ENCODE measurements at regions not wholly inside any gene's neighbourhood (a gene's known extent, or its start where the extent isn't known, plus 50 kb on each side); places are given as distances from the start of the nearest gene placed in this dataset.

- Histone ChIP-seq H4K91ac (replicated peaks; ENCODE audit: insufficient read length, low read length) (no peak overlapping the region), H4K20me1 (replicated peaks in 1 of 2; ENCODE audit: control insufficient read depth in 1 of 2, insufficient read depth in 2 of 2, low read length in 2 of 2) (no peaks in the 10 kb centered on the region), H3K56ac (replicated peaks; ENCODE audit: insufficient read length, low read depth, low read length) (no peak overlapping the region), H2BK20ac (ENCODE audit: low read length) (no peak overlapping the region), H3K23me2 (ENCODE audit: low read depth, low read length) (no peaks in the 10 kb centered on the region; the same call in 1 of the 2 replicates), H2BK12ac (ENCODE audit: low read depth, low read length) (no peak overlapping the region), H3K79me2 (ENCODE audit: control insufficient read depth in 1 of 2, insufficient read depth in 2 of 2, low read length in 2 of 2) (no peaks in the 10 kb centered on the region), H2AFZ (ENCODE audit: low read length) (no peak overlapping the region), H3K36me3 (ENCODE audit: control insufficient read depth in 2 of 4, insufficient read depth in 4 of 4, low read length in 3 of 4) (no peaks in the 10 kb centered on the region), H4K8ac (ENCODE audit: extremely low read depth, insufficient read depth, low read length) (no peak overlapping the region), H3K79me1 (ENCODE audit: low read depth, low read length) (no peaks in the 10 kb centered on the region), H3K9me3 (ENCODE audit: insufficient read depth in 2 of 2, low read depth in 1 of 2, low read length in 1 of 2) (no peaks in the 10 kb centered on the region), H3K23ac (ENCODE audit: insufficient read length) (no peak overlapping the region), H3K4ac (replicated peaks; ENCODE audit: insufficient read length, low read depth, low read length) (no peak overlapping the region), H2BK5ac (ENCODE audit: low read depth, low read length) (no peak overlapping the region), H3K4me2 (ENCODE audit: insufficient read depth in 1 of 2, low read depth in 2 of 2, low read length in 2 of 2) (no peak overlapping the region), H2AK5ac (ENCODE audit: low read depth, low read length) (no peak overlapping the region), H3K4me3 (ENCODE audit: extremely low read depth in 1 of 4, insufficient read depth in 2 of 4, low read depth in 3 of 4, low read length in 4 of 4) (no peak overlapping the region), H3K27me3 (replicated peaks in 1 of 4; ENCODE audit: control insufficient read depth in 3 of 4, extremely low read depth in 1 of 4, insufficient read depth in 3 of 4, low read length in 3 of 4) (no peaks in the 10 kb centered on the region), H3K4me1 (replicated peaks in 1 of 4; ENCODE audit: control insufficient read depth in 3 of 4, insufficient read depth in 4 of 4, low read length in 3 of 4) (no peaks in the 10 kb centered on the region), H2BK120ac (replicated peaks; ENCODE audit: low read depth, low read length) (no peak overlapping the region), H3K18ac (ENCODE audit: extremely low read depth, low read length) (no peak overlapping the region), H3K14ac (ENCODE audit: insufficient read length) (no peak overlapping the region), H2BK15ac (ENCODE audit: low read length) (no peak overlapping the region), H4K5ac (ENCODE audit: insufficient read length, low read depth, low read length) (no peak overlapping the region), H3K27ac (ENCODE audit: low read depth, low read length) (no peak overlapping the region), H3K9ac (replicated peaks in 1 of 4; ENCODE audit: extremely low read depth in 1 of 4, low read depth in 3 of 4, low read length in 3 of 4) (no peak overlapping the region)
- CTCF ChIA-PET (ENCODE audit: partially characterized antibody), result no interaction called here
- no peak for TF ChIP-seq MAFK (IDR thresholded peaks at IDR 0.05; ENCODE audit: low read depth, low read length)
- no peak for TF ChIP-seq NRF1 (IDR thresholded peaks at IDR 0.05; ENCODE audit: low read depth, low read length)
- no peak for DNase-seq (ENCODE audit: low read depth in 1 of 2, low spot score in 2 of 2)
- POLR2A ChIA-PET (ENCODE audit: partially characterized antibody), result interaction anchor here (0.6 kb wide), 1 partner anchor 62 kb away, joined by 3 read pairs; no protein-coding TSS in a partner anchor
- WGBS, 2 experiments (ENCODE audit: extremely low coverage in 1 of 2, insufficient coverage in 1 of 2, insufficient read length in 1 of 2, insufficient replicate concordance in 2 of 2, low coverage in 1 of 2, low lambda C conversion rate in 2 of 2, missing lambda C conversion rate in 1 of 2), result 88% methylated on average over 4 of the region's 4 CpGs; no CpG with 5 or more reads in 1 of the 2 experiments
- no peak for FAIRE-seq
Observed at GRCh38 chr6:97396880-97397279, 113.9 kb upstream of the MMS22L start.
